Naive thymus-derived CD4-positive, alpha-beta T cell (primary cell): ENCODE measurements at regions not wholly inside any gene's neighbourhood (a gene's known extent, or its start where the extent isn't known, plus 50 kb on each side); places are given as distances from the start of the nearest gene placed in this dataset.

Experiments used
- ATAC-seq: fragments of 150-1000 bp; cut with Tn5 transposase; 2 replicates; pipeline ENCODE4 v1.10.0; 2021; ENCODE audit warnings: mild to moderate bottlenecking, moderate library complexity
- CTCF ChIA-PET: fragments of 350-600 bp; sonication (Branson Sonifier 250); formaldehyde crosslinking; loops from one replicate; lab custom pipeline; 2021; ENCODE audit warnings: antibody characterized with exemption; lab: Charles Lee
- POLR2A ChIA-PET: fragments of 350-600 bp; sonication (Branson Sonifier 250); formaldehyde crosslinking; loops from one replicate; lab custom pipeline; 2021; ENCODE audit warnings: antibody characterized with exemption, inconsistent platforms; lab: Charles Lee
- DNase-seq, 9 donors: peaks; one replicate each; pipeline versions ENCODE4 v3.0.0 to v3.0.0-alpha.2; 2020 to 2022; ENCODE audit warnings: mixed read lengths in 1 of 9
- H3K27ac ChIP-seq: one replicate; pipeline ENCODE4 v1.7.0; 2013; ENCODE audit warnings: mild to moderate bottlenecking, low read depth, low read length, moderate library complexity
- H3K27me3 ChIP-seq, 2 donors: one replicate each; pipeline ENCODE4 v1.7.0; 2013; ENCODE audit warnings: low read length in 2 of 2, mild to moderate bottlenecking in 2 of 2, moderate library complexity in 2 of 2; ENCODE audit not compliant: control insufficient read depth in 2 of 2, insufficient read depth in 2 of 2
- H3K36me3 ChIP-seq, 3 experiments: 1 replicate in 2 of 3; 2 replicates in 1 of 3; pipeline ENCODE4 v1.7.0; 2013; ENCODE audit warnings: low read length in 3 of 3, mild to moderate bottlenecking in 3 of 3, moderate library complexity in 1 of 3; ENCODE audit not compliant: insufficient read depth in 3 of 3, control insufficient read depth in 2 of 3
- H3K4me1 ChIP-seq, 2 donors: one replicate each; pipeline ENCODE4 v1.7.0; 2013; ENCODE audit warnings: low read length in 2 of 2, mild to moderate bottlenecking in 2 of 2, moderate library complexity in 1 of 2; ENCODE audit not compliant: control insufficient read depth in 2 of 2, insufficient read depth in 2 of 2
- H3K4me3 ChIP-seq: 2 replicates; pipeline ENCODE4 v1.7.0; 2013; ENCODE audit warnings: mild to moderate bottlenecking, low read length
- H3K9me3 ChIP-seq, 3 experiments: 1 replicate in 2 of 3; 2 replicates in 1 of 3; pipeline ENCODE4 v1.7.0; 2013; ENCODE audit warnings: low read length in 3 of 3; ENCODE audit not compliant: control insufficient read depth in 2 of 3
- H3K27ac Mint-ChIP-seq, 9 donors: one replicate each; pipeline ENCODE4 v1.8.0; 2020 to 2022; ENCODE audit warnings: mixed read lengths in 9 of 9, mild to moderate bottlenecking in 8 of 9, moderate library complexity in 5 of 9, inconsistent platforms in 2 of 9
- H3K27me3 Mint-ChIP-seq, 5 donors: one replicate each; pipeline ENCODE4 v1.8.0; 2021 to 2022; ENCODE audit warnings: mixed read lengths in 5 of 5, mild to moderate bottlenecking in 1 of 5
- H3K36me3 Mint-ChIP-seq, 5 donors: one replicate each; pipeline ENCODE4 v1.8.0; 2020 to 2022; ENCODE audit warnings: mixed read lengths in 5 of 5, mild to moderate bottlenecking in 3 of 5, inconsistent platforms in 1 of 5
- H3K4me1 Mint-ChIP-seq, 7 donors: one replicate each; pipeline ENCODE4 v1.8.0; 2020 to 2022; ENCODE audit warnings: mixed read lengths in 7 of 7, mild to moderate bottlenecking in 3 of 7, inconsistent platforms in 1 of 7
- H3K4me3 Mint-ChIP-seq, 10 donors: one replicate each; pipeline ENCODE4 v1.8.0; 2020 to 2022; ENCODE audit warnings: mild to moderate bottlenecking in 10 of 10, mixed read lengths in 10 of 10, moderate library complexity in 6 of 10, inconsistent platforms in 2 of 10
- H3K9me3 Mint-ChIP-seq, 11 donors: one replicate each; pipeline ENCODE4 v1.8.0; 2020 to 2022; ENCODE audit warnings: mixed read lengths in 11 of 11, mild to moderate bottlenecking in 4 of 11, inconsistent platforms in 1 of 11, moderate library complexity in 1 of 11
- intact Hi-C, 2 donors: fragments of 100-400 bp; cut with micrococcal nuclease; formaldehyde crosslinking; loops; one replicate each; pipeline ENCODE4 v1.15.1; 2023

DNA sequence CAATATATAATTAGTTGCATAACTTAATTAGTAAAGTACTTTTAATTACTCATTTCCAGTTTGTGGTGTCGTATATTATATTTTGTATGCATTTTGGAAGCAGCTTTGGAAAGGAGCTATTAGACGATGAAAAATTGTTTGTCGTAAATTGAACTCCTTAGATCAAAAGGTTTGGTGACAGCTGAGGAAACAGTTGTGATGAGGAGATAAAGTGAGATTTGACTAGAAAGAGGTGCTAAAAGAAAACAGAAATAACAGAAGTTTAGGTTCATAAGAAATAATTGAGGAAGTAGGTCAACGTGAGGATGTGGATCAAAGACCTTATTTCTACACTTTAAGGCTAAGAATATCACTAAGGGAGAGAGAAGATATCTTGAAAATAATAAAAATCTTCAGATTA is 141.9 kb upstream of the NETO1 start:
- CTCF ChIA-PET, result no interaction called here

DNA sequence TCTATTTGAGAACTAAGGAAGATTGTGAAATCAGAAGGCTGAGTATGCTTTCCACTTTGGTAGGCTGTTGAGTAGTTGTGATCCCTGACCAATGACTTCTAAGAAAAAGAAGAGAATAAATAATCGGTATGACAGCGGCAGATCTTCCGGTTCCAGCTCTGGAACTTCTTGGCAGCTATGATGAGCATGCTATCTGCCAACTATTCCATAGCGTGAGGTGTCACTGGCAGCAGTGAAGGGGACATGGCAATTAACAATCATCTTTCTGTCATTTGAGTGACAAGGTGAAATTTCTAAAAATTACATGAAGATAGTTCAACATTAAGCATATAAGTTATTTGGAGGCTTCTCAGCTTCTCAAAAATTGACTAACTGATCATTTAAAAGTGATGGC is 140.1 kb upstream of the NETO1 start:
- no peak overlapping the region for H3K4me3 ChIP-seq
- H3K36me3 ChIP-seq, result no peaks in the 10 kb centered on the region
- DNase-seq (no peak), ATAC-seq (no peak)
- intact Hi-C loops, result no loop called here
- H3K4me1 ChIP-seq, result no peaks in the 10 kb centered on the region
- Mint-ChIP-seq H3K36me3 (no peaks in the 10 kb centered on the region), H3K27ac (no peak overlapping the region), H3K27me3 (no peaks in the 10 kb centered on the region), H3K4me3 (no peak overlapping the region), H3K9me3 (peaks cover 0 to 8% (median 4%) of the 10 kb centered on the region in 11 donors), H3K4me1 (no peaks in the 10 kb centered on the region)
- ChIA-PET CTCF (no interaction called here), POLR2A (no interaction called here)
- no peak overlapping the region for H3K27ac ChIP-seq
- no peaks in the 10 kb centered on the region for H3K9me3 ChIP-seq
- no peaks in the 10 kb centered on the region for H3K27me3 ChIP-seq

More for the DNA sequence above, 141.9 kb upstream of the NETO1 start:
- Mint-ChIP-seq H3K9me3 (peaks cover 0 to 8% (median 4%) of the 10 kb centered on the region in 11 donors), H3K27ac (no peak overlapping the region), H3K36me3 (no peaks in the 10 kb centered on the region), H3K27me3 (no peaks in the 10 kb centered on the region), H3K4me3 (no peak overlapping the region), H3K4me1 (no peaks in the 10 kb centered on the region)
- DNase-seq (no peak), ATAC-seq (no peak)
- Histone ChIP-seq H3K4me1 (no peaks in the 10 kb centered on the region), H3K27me3 (no peaks in the 10 kb centered on the region), H3K36me3 (no peaks in the 10 kb centered on the region), H3K27ac (no peak overlapping the region), H3K4me3 (no peak overlapping the region), H3K9me3 (no peaks in the 10 kb centered on the region)
- intact Hi-C loops, result no loop called here
- POLR2A ChIA-PET, result no interaction called here

DNA sequence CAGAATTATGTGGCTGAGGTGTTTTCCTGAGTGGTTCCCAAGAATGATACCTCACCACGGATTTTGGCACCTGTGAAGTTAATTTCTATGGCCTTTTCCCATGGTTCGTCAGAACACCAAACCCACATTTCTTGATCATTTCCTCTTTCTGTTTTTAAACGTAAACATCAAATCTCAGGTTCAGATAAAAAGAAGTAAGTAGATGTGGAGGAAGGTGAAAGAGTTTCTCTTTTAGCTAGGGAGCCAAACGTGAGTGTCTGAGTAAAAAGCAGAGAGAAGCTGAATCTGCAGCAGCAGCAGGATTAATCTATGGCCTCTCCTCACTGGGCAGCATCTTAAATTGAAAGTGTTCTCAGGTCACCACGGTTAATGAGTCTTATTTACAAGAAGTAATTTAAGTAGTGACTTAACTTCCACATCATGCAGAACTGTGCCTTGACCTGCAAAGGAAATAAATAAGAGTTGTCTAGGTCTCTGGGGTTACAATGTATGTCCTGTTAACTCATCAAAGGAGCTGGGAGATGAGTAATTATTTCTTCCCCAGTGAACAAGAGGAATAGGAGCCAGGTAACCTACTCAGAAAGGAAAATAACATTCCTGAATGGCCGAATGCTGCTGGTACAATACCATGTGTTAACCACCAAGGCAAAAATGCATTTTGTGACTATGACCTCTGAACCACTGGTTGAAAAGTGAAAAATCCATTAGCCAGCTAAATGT is 139.6 kb upstream of the NETO1 start:
- Mint-ChIP-seq H3K27me3 (no peaks in the 10 kb centered on the region), H3K9me3 (peaks cover 0 to 6% (median 4%) of the 10 kb centered on the region in 11 donors), H3K4me1 (no peaks in the 10 kb centered on the region), H3K27ac (no peak overlapping the region), H3K4me3 (no peak overlapping the region), H3K36me3 (no peaks in the 10 kb centered on the region)
- ChIA-PET POLR2A (no interaction called here), CTCF (no interaction called here)
- no peaks in the 10 kb centered on the region for H3K4me1 ChIP-seq
- no peak for DNase-seq
- no peaks in the 10 kb centered on the region for H3K9me3 ChIP-seq
- no peak overlapping the region for H3K4me3 ChIP-seq
- no peaks in the 10 kb centered on the region for H3K36me3 ChIP-seq
- H3K27ac ChIP-seq, result no peak overlapping the region
- intact Hi-C loops, result no loop called here
- ATAC-seq, result no peak
- no peaks in the 10 kb centered on the region for H3K27me3 ChIP-seq

DNA sequence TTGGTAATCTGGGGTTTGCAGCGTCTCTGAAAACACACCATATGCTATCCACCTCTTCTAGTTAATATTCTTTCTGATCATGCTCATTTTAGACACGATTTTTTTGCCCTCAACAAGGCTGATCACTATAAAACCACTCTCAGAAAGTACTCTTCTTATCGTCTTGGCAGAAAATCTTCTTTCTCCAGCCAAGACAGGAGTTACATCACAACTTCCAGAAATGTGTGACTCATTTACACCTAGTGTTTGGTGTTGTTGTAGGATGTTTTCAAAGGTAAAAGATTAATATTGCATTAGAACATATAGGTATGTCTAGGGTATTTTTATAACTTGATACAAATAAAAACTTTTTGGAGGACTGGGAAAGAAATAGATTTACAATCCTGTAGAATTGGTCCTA is 138.5 kb upstream of the NETO1 start:
- Mint-ChIP-seq H3K9me3 (peaks cover 0 to 6% (median 4%) of the 10 kb centered on the region in 11 donors), H3K36me3 (no peaks in the 10 kb centered on the region), H3K4me1 (no peaks in the 10 kb centered on the region), H3K27ac (no peak overlapping the region), H3K4me3 (no peak overlapping the region), H3K27me3 (no peaks in the 10 kb centered on the region)
- intact Hi-C loops, result no loop called here
- Histone ChIP-seq H3K9me3 (no peaks in the 10 kb centered on the region), H3K4me1 (no peaks in the 10 kb centered on the region), H3K27me3 (no peaks in the 10 kb centered on the region), H3K27ac (no peak overlapping the region), H3K4me3 (no peak overlapping the region), H3K36me3 (no peaks in the 10 kb centered on the region)
- ChIA-PET CTCF (no interaction called here), POLR2A (no interaction called here)
- ATAC-seq (no peak), DNase-seq (no peak)

DNA sequence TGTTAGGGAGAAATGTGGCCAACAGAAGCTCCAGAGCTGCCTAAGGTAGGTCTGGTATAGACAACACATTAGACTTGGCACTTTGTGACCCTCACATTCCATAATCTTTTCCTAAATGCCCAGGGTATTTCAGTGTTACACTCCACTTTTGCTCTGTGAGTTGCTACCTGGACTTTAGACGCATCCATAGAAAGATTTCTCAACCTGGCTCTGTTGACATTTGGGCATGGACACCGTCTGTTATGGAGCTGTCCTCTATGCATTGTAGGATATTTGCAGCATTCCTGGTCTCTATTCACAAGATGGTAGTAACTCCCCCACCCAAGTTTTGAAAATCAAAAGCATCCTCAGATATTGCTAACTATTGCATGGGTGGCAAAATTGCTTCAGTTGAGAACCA is 136.5 kb upstream of the NETO1 start:
- Histone ChIP-seq H3K27me3 (no peaks in the 10 kb centered on the region), H3K9me3 (no peaks in the 10 kb centered on the region), H3K4me1 (no peaks in the 10 kb centered on the region), H3K27ac (no peak overlapping the region), H3K4me3 (no peak overlapping the region), H3K36me3 (no peaks in the 10 kb centered on the region)
- Mint-ChIP-seq H3K36me3 (no peaks in the 10 kb centered on the region), H3K27ac (no peak overlapping the region), H3K9me3 (peaks cover 0 to 6% (median 0%) of the 10 kb centered on the region in 11 donors), H3K27me3 (no peaks in the 10 kb centered on the region), H3K4me3 (no peak overlapping the region), H3K4me1 (no peaks in the 10 kb centered on the region)
- ChIA-PET CTCF (no interaction called here), POLR2A (no interaction called here)
- no peak for DNase-seq
- no peak for ATAC-seq
- intact Hi-C loops, result no loop called here

DNA sequence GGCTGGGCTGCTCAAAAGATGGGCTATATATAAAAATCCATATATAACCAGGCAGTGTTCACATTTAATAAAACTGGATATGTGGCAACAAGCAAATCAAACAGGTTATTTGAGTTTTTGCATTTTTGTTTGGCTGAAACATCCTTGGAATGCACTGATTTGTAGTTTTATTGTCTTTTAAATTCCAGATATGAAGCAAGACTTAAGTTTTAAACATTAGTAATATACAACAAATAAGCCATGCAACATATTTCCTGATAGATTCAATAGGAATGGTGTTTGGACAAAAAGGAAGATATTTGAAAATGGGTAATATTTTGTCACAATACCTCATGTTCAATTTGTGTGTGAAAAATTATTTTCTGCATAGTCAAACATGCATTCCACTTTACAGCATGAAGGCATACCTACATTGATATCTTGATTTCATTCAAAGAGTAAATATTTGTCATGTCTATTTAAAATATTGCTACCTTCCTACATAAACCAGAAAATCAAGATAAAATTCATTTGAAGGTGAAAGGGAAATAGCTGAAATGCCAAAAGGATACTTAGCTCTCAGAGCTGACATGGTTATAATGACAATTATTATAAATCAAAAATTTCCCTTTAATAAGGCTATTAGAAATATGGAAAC is 132.3 kb upstream of the NETO1 start:
- no peak overlapping the region for H3K27ac ChIP-seq
- H3K4me1 ChIP-seq, result no peaks in the 10 kb centered on the region
- H3K36me3 Mint-ChIP-seq, result no peaks in the 10 kb centered on the region
- H3K4me1 Mint-ChIP-seq, result no peaks in the 10 kb centered on the region
- ATAC-seq (no peak), DNase-seq (no peak)
- no peaks in the 10 kb centered on the region for H3K27me3 ChIP-seq
- ChIA-PET POLR2A (no interaction called here), CTCF (no interaction called here)
- intact Hi-C loops, result no loop called here
- H3K27me3 Mint-ChIP-seq, result no peaks in the 10 kb centered on the region
- no peak overlapping the region for H3K27ac Mint-ChIP-seq
- H3K4me3 Mint-ChIP-seq, result no peak overlapping the region
- H3K36me3 ChIP-seq, result no peaks in the 10 kb centered on the region
- H3K4me3 ChIP-seq, result no peak overlapping the region
- H3K9me3 Mint-ChIP-seq, result peaks cover 0 to 6% (median 0%) of the 10 kb centered on the region in 11 donors
- no peaks in the 10 kb centered on the region for H3K9me3 ChIP-seq

DNA sequence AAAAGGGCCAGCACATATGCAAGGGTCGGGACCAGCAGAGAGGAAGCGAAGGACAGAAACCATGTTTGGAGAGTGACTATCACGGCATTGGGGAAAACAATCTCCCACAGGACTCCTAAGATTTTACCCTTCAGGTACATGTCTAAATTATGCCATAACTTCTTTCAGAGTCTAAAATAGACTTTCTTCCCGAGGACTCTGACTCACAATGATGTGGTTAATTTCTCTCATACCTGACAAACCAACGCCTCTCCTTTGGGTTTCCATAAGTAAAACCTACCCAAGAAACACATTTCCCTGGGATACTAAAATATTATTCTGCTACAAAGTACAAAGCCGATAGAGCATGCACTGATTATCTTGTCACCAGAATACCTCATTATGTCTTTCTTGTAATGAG is 127.8 kb upstream of the NETO1 start:
- Mint-ChIP-seq H3K4me1 (peaks cover 0 to 2% (median 0%) of the 10 kb centered on the region in 7 donors), H3K9me3 (peaks cover 0 to 6% (median 0%) of the 10 kb centered on the region in 11 donors)
- H3K9me3 ChIP-seq, result no peaks in the 10 kb centered on the region

More for the DNA sequence above, 127.8 kb upstream of the NETO1 start:
- no peaks in the 10 kb centered on the region for H3K27me3 Mint-ChIP-seq
- Histone ChIP-seq H3K27me3 (no peaks in the 10 kb centered on the region), H3K27ac (no peak overlapping the region), H3K4me3 (no peak overlapping the region), H3K4me1 (no peaks in the 10 kb centered on the region), H3K36me3 (no peaks in the 10 kb centered on the region)
- no peak overlapping the region for H3K27ac Mint-ChIP-seq
- ATAC-seq, result no peak
- CTCF ChIA-PET, result no interaction called here
- DNase-seq, result no peak
- intact Hi-C loops, result no loop called here
- H3K36me3 Mint-ChIP-seq, result no peaks in the 10 kb centered on the region
- POLR2A ChIA-PET, result interaction anchor here (0.8 kb wide), 1 partner anchor 61 kb away, joined by 3 read pairs; no protein-coding TSS in a partner anchor
- H3K4me3 Mint-ChIP-seq, result no peak overlapping the region
